NCI-H1417 treated with DMSO at 0.1 percent for 48 hours (cell line): ENCODE measurements at regions not wholly inside any gene's neighbourhood (a gene's known extent, or its start where the extent isn't known, plus 50 kb on each side); places are given as distances from the start of the nearest gene placed in this dataset.

Source experiments
- DNase-seq: peaks from one replicate; lab custom pipeline; 2025; lab: John Stamatoyannopoulos, UW

- no peak for DNase-seq
Measured at GRCh38 chr3:182465301-182466185, 327.8 kb upstream of the ATP11B start.

GRCh38 chr3:182469086-182469485 lies 324.2 kb upstream of the ATP11B start:
- DNase-seq: no peak

GRCh38 chr3:182470187-182470586 lies 323.1 kb upstream of the ATP11B start:
- DNase-seq: no peak

DNA sequence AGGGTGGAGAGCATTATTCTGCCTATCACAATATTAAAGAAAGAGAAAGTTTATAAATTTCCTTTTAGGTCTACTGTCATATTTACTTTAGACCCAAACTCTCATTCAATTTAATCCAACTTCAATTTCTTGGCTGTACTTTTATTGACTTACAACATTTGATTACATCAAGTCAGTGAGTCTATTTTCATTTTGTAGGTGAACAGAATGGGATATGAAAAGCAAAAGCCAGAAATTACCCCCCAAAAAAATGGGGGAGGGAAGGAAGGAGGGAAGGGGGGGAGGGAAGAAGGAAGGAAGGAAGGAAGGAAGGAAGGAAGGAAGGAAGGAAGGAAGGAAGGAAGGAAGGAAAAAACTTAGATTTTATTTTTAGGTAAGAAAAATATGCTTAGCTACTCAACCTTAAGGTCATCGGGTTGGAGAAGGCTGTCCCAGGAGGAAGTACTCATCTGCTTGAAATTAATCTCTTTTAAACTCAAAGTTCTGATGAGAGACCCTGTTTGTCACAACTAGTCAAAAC lies 320.1 kb upstream of the ATP11B start:
- DNase-seq: no peak

GRCh38 chr3:182478369-182478768 lies 314.9 kb upstream of the ATP11B start:
- no peak for DNase-seq

DNA sequence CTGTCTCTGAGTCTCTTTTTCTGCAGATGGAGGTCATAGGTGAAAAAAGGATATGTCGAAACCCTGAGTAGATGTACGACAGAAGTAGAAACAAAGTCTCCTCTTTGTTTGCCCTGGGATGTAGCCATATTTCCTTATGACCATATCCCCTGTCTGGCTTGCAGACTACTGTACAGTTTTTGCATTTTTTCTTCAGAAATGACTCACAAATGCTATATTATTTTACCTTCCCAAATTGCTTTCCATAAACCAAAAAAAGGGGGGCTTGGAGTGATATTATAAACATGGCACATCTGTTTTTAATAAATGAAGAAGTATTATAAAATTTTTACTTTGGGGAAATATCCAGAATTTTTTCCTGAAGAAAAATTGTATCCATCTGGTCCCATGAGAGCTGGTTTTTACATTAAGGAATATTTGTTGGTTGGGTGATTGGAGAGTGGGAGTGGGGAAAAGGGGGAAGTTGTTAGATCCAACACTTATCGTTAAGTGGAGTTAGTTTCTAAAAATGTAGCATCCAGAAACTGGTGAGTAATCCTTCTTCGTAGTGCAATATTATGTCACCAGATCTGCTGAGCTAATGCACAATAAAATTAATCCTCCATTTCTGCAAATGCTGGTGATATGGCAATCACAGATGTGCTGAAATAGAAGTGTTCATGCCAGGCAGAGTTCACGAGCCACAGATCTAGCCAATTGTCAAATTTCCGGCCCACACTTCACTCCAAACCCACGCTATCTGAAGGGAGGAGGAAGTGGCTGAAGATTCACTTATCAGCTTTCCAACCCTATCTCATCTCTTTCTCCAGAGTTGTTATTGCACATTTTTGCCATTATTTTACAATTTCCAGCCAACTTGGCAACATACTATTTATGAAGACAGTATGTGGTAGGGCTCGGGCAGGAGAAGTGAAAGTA lies 313.6 kb upstream of the ATP11B start:
- DNase-seq: no peak

- peak; percentile 38 for DNase-seq
Measured at GRCh38 chr3:182482705-182483104, 310.6 kb upstream of the ATP11B start.

DNA sequence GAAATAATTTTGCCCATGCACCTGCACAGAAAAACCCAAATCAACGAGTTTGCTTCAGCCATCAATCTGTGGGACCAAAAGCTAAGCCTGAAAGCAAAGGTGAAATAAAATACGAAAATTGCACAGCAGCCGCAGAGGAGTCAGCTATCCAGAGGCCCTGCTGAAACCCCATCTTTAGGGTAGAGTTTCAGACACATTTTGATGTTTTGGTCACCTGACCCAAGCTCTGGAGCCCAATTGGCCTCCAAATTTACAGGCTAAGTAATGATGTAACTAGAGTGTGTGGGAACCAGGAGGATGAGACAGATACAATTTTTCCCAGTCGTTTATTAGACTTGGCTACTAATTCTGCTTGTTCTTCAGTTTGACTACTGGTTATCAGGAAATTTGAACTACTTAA lies 308.6 kb upstream of the ATP11B start:
- DNase-seq: no peak

DNA sequence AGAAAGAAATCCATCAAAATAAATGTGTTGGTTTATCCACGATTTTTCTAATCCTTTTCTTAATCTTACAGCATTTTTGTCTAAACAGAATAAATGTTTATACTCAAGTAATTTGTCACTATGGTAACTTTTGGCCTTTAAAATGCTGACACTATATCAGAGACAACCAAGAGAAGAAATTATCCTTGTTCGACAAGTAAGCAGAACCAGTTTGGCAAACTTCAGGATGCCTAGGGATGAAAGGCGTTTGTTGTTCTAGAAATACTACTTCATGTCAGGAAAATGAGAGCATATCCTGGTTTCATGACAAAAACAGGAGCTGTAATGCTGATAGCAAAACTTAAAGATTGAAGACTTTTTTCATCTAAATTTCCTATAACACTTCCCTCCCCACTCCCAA lies 308.0 kb upstream of the ATP11B start:
- DNase-seq: no peak

DNA sequence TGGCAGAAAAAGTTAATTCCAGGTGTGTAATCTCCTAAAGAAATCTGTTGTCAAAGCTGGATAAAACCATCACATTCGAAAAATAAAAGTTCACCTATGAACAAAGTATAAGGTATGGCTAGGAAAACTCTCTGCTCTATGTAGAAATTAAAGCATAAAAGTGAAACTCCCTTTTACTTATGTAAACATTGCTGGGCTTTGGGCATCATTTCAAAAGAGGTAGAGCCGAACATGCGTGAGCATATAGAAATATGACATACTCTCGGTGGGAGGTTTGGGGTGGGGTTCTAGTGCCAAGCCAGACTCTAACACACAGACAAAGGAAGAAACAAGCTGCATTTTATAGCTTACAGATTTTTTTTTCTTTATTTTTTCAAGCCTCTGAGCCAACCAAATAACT lies 306.8 kb upstream of the ATP11B start:
- no peak for DNase-seq

- DNase-seq: no peak
Measured at GRCh38 chr3:182487143-182487542, 306.2 kb upstream of the ATP11B start.

- no peak for DNase-seq
Measured at GRCh38 chr3:182487611-182488010, 305.7 kb upstream of the ATP11B start.

DNA sequence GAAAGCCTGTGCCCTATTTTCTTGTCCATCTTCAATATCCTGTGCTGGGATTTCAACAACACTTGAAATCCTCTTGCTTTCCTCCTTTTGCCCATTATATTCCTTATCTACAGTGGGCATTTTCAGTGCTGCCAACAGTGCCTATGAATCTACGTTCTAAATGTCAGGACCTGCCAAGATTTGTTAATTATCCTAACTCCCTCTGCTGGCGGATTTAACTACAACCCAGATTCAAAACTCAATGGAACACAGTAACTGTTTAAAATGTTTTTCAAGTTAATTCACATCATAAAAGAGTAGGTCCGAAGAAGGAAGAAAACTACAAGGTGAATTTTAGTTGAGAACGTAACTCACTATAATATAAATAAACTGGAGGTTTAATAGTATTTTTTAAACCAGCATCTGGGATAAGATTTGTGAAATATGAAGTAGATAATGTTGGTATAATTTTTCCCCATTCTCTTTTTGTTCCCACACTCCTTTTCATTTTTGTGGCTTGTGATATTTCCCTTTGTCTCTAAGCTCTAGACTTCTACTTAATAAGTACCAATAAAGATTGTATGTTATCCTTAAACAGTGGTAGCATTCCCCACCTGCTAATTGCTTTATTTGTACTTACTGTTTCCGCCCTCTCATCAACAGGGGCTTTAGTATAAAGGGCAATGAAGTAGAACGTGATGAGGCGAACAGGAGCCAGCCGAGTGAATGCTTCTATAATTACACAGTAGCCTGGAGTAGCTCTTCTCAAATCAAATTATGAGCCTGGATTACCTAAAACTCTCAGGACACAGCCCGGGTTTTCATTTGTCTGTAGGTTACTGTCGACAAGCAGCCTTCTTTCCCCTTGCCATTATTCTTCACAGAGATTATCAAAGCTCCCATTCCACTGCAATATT lies 302.5 kb upstream of the ATP11B start:
- peak; percentile 99 for DNase-seq

GRCh38 chr3:182491577-182491976 lies 301.7 kb upstream of the ATP11B start:
- no peak for DNase-seq

- no peak for DNase-seq
Measured at GRCh38 chr3:182492536-182492935, 300.8 kb upstream of the ATP11B start.

- no peak for DNase-seq
Measured at GRCh38 chr3:182500289-182500688, 293.0 kb upstream of the ATP11B start.

DNA sequence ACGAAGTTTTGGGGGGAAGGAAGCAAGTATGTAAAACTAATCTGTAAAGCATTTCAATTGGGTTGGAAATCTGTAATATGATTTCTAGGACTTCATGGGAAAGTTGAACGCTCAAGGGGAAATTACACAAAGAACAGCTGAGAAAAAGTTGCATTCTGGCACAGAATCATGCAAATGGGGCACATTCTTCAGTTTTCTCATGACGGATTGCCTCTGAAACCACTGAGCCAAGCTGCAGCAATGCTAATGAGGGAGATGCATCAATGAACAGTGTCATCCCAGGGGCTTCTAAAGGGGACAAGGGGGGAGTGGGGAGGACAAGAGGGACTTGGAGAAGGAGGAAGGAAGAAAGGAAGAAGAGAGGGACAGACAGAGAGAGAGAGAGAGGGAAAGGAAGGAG lies 291.4 kb upstream of the ATP11B start:
- DNase-seq: no peak

DNA sequence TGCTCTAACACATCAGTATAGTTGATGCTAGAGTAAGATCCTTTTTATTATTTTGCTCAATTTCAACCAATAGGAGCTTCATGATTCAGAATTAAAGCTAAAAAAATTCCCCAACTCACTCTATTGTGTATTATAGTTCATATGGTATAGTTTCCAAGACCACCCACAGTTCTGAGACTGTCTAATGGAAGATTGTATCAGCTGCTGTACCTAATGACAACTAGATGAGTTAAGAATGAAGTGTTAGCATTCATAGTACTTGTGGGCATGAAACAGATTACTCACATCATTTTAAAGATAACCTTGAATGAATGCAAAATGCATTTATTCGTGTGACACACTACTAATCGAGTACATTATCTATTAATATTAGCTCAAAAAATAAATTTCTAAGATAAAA lies 289.9 kb upstream of the ATP11B start:
- no peak for DNase-seq

DNA sequence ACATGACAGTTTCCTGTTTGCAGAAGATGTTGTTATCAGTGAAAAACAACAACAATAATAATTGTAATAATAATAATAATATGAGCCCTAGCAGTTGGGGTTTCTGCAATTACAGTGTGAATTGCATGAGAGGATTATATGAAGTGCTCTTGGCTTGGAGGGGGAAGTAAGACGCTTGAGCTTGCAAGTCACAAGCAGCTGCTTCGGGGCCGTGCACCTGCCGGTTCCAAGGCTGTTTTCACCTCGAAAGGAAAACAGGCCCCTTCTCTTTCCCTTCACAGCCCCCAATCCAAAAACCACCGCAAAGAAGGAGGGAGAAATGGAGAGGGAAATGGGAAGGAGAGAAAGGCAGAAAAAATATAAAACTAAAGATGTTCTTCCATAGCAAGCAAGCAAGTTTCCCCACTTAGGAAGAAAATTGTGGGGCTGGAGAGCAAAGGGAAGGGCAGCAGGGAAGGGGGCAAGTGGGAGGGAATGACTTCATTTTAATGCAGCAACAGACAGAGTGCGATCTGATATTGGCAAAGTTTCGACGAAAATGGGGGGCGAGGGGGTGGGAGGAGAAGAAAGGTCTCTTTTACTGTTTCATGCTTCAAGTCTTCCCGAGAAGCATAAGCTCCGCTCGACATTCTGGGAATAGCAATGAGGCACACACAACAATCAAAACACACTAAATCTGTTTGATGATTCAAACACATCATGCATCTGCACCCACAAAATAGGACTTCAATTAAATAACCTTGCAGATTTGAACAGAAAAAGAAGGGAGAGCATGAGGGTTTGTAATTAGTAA lies 284.2 kb upstream of the ATP11B start:
- DNase-seq: no peak

GRCh38 chr3:182509844-182510460 lies 283.4 kb upstream of the ATP11B start:
- DNase-seq: no peak
